Hepatocyte (in vitro differentiated cells): ENCODE measurements at regions not wholly inside any gene's neighbourhood (a gene's known extent, or its start where the extent isn't known, plus 50 kb on each side); places are given as distances from the start of the nearest gene placed in this dataset.

Source experiments
- CTCF ChIP-seq: fragments of 200-600 bp; sonication (generic); IDR thresholded peaks from 2 replicates; pipeline ENCODE4 v1.5.1; 2016; ENCODE audit warnings: antibody characterized with exemption, mild to moderate bottlenecking; ENCODE audit not compliant: poor library complexity
- EZH2 ChIP-seq: fragments of 200-600 bp; sonication (generic); IDR thresholded peaks from 2 replicates; pipeline ENCODE4 v1.6.1; 2016; ENCODE audit warnings: antibody characterized with exemption, mild to moderate bottlenecking, borderline replicate concordance
- EZH2phosphoT487 ChIP-seq: fragments of 200-600 bp; sonication (generic); IDR thresholded peaks from one replicate; pipeline ENCODE4 v1.6.1; 2018; ENCODE audit warnings: antibody characterized with exemption, mild to moderate bottlenecking, low read depth, moderate library complexity; ENCODE audit not compliant: unreplicated experiment, severe bottlenecking

GRCh38 chr9:99513441-99514112, 291.5 kb downstream of the SEC61B start:
- TF ChIP-seq EZH2phosphoT487, result no peak
- TF ChIP-seq CTCF, result no peak
- no peak for TF ChIP-seq EZH2
